HL-60 (cell line): ENCODE measurements at regions not wholly inside any gene's neighbourhood (a gene's known extent, or its start where the extent isn't known, plus 50 kb on each side); places are given as distances from the start of the nearest gene placed in this dataset.

Experiments
- DNase-seq, 2 experiments: peaks; one replicate each; pipeline ENCODE4 v3.0.0-alpha.2; 2010 to 2020; ENCODE audit warnings: low read depth in 1 of 2, low spot score in 1 of 2
- H3K27ac ChIP-seq: fragments of 250-450 bp; sonication (Bioruptor Pico); replicated peaks from 2 replicates; pipeline ENCODE4 v1.5.1; 2020; ENCODE audit warnings: mild to moderate bottlenecking, moderate library complexity
- H3K27me3 ChIP-seq: fragments of 250-450 bp; sonication (Bioruptor Pico); 2 replicates; pipeline ENCODE4 v1.5.1; 2021; ENCODE audit warnings: mild to moderate bottlenecking, moderate library complexity; ENCODE audit not compliant: insufficient read depth, poor library complexity, severe bottlenecking
- H3K4me3 ChIP-seq: replicated peaks from 2 replicates; pipeline ENCODE4 v1.5.1; 2011; ENCODE audit warnings: mild to moderate bottlenecking, control low read depth, low read length; ENCODE audit not compliant: insufficient read depth
- GABPA ChIP-seq: IDR thresholded peaks from 2 replicates; pipeline ENCODE4 v1.6.1; 2012; ENCODE audit warnings: low read depth
- POLR2AphosphoS5 ChIP-seq: IDR thresholded peaks from 2 replicates; pipeline ENCODE4 v1.6.1; 2012; ENCODE audit warnings: low read depth
- SPI1 ChIP-seq: IDR thresholded peaks from 2 replicates; pipeline ENCODE4 v1.6.1; 2012; ENCODE audit warnings: low read depth, mild to moderate bottlenecking, borderline replicate concordance
- TF ChIP-seq, protein P1 (sequence below): IDR thresholded peaks from 2 replicates; pipeline ENCODE4 v1.6.1; 2012; ENCODE audit warnings: low read depth; ENCODE audit not compliant: insufficient replicate concordance
- TF ChIP-seq, protein P2 (sequence below): IDR thresholded peaks from one replicate; pipeline ENCODE4 v1.5.1; 2011; ENCODE audit warnings: low read length, control low read depth, inconsistent platforms; ENCODE audit not compliant: insufficient read depth

GRCh38 chr2:217206907-217207698 lies 347.2 kb upstream of the TNP1 start:
- no peaks in the 10 kb centered on the region for H3K27me3 ChIP-seq
- no peak overlapping the region for H3K4me3 ChIP-seq
- TF ChIP-seq, protein P1, sequence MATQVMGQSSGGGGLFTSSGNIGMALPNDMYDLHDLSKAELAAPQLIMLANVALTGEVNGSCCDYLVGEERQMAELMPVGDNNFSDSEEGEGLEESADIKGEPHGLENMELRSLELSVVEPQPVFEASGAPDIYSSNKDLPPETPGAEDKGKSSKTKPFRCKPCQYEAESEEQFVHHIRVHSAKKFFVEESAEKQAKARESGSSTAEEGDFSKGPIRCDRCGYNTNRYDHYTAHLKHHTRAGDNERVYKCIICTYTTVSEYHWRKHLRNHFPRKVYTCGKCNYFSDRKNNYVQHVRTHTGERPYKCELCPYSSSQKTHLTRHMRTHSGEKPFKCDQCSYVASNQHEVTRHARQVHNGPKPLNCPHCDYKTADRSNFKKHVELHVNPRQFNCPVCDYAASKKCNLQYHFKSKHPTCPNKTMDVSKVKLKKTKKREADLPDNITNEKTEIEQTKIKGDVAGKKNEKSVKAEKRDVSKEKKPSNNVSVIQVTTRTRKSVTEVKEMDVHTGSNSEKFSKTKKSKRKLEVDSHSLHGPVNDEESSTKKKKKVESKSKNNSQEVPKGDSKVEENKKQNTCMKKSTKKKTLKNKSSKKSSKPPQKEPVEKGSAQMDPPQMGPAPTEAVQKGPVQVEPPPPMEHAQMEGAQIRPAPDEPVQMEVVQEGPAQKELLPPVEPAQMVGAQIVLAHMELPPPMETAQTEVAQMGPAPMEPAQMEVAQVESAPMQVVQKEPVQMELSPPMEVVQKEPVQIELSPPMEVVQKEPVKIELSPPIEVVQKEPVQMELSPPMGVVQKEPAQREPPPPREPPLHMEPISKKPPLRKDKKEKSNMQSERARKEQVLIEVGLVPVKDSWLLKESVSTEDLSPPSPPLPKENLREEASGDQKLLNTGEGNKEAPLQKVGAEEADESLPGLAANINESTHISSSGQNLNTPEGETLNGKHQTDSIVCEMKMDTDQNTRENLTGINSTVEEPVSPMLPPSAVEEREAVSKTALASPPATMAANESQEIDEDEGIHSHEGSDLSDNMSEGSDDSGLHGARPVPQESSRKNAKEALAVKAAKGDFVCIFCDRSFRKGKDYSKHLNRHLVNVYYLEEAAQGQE, result no peak
- TF ChIP-seq, protein P2, sequence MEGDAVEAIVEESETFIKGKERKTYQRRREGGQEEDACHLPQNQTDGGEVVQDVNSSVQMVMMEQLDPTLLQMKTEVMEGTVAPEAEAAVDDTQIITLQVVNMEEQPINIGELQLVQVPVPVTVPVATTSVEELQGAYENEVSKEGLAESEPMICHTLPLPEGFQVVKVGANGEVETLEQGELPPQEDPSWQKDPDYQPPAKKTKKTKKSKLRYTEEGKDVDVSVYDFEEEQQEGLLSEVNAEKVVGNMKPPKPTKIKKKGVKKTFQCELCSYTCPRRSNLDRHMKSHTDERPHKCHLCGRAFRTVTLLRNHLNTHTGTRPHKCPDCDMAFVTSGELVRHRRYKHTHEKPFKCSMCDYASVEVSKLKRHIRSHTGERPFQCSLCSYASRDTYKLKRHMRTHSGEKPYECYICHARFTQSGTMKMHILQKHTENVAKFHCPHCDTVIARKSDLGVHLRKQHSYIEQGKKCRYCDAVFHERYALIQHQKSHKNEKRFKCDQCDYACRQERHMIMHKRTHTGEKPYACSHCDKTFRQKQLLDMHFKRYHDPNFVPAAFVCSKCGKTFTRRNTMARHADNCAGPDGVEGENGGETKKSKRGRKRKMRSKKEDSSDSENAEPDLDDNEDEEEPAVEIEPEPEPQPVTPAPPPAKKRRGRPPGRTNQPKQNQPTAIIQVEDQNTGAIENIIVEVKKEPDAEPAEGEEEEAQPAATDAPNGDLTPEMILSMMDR, result no peak
- no peak for TF ChIP-seq POLR2AphosphoS5
- no peak for TF ChIP-seq SPI1
- TF ChIP-seq GABPA, result no peak
- no peak overlapping the region for H3K27ac ChIP-seq
- no peak for DNase-seq

GRCh38 chr2:217206016-217206725 lies 346.3 kb upstream of the TNP1 start:
- Histone ChIP-seq H3K4me3 (no peak overlapping the region), H3K27me3 (no peaks in the 10 kb centered on the region), H3K27ac (no peak overlapping the region)
- DNase-seq, result no peak
- no peak for TF ChIP-seq GABPA
- no peak for TF ChIP-seq POLR2AphosphoS5
- TF ChIP-seq, protein P2, result no peak
- TF ChIP-seq, protein P1, result no peak

GRCh38 chr2:217204358-217204757 lies 344.5 kb upstream of the TNP1 start:
- no peak for DNase-seq
- no peak overlapping the region for H3K27ac ChIP-seq
- TF ChIP-seq, protein P1, result no peak
- TF ChIP-seq POLR2AphosphoS5 (no peak), SPI1 (no peak), GABPA (no peak)
- TF ChIP-seq, protein P2, result no peak

More at GRCh38 chr2:217204358-217204757, 344.5 kb upstream of the TNP1 start:
- no peak overlapping the region for H3K4me3 ChIP-seq
- H3K27me3 ChIP-seq, result no peaks in the 10 kb centered on the region
